ENCODE measurements at regions not wholly inside any gene's neighbourhood (a gene's known extent, or its start where the extent isn't known, plus 50 kb on each side); places are given as distances from the start of the nearest gene placed in this dataset.

DNA sequence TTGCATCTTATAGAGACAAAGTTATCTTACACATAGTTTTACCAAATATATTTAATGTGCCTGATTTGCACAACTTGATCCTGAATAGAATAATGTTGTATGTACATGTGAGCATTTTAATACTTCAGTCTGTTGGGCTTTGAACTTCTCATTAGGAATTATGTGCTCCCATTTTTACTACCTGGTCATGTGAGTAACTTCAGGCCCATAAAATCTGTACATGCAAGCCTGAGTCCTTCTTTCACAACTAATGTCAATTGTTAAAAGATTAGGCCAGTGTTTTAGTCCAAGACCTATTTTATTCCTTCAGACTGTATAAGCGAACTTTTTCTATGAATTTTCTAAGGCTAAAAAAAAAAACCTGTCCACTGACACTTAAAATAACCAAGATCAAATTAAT is 715.4 kb downstream of the CDH8 start:
- no peaks in the 10 kb centered on the region for H4K20me1 ChIP-seq (ENCODE audit: low read depth, low read length)
- H3K27me3 ChIP-seq (ENCODE audit: low read length): no peaks in the 10 kb centered on the region
- H3K79me2 ChIP-seq (ENCODE audit: insufficient read depth, low read length): no peaks in the 10 kb centered on the region
- no peaks in the 10 kb centered on the region for H3K9me3 ChIP-seq (ENCODE audit: insufficient read depth, low read length)
- no peaks in the 10 kb centered on the region for H3K36me3 ChIP-seq (ENCODE audit: low read length)
- TF ChIP-seq EZH2phosphoT487 (conservative IDR thresholded peaks at IDR 0.05; ENCODE audit: low read length) (no peak), CTCF (IDR thresholded peaks at IDR 0.05; ENCODE audit: insufficient read depth, low read length, poor library complexity, severe bottlenecking) (no peak)
- H3K4me2 ChIP-seq (ENCODE audit: low read depth, low read length, poor library complexity, severe bottlenecking): no peak overlapping the region
- H3K9ac ChIP-seq (ENCODE audit: low read length): no peak overlapping the region
- H3K4me3 ChIP-seq (ENCODE audit: insufficient read depth, low read length, poor library complexity, severe bottlenecking): no peak overlapping the region
- no peaks in the 10 kb centered on the region for H3F3A ChIP-seq (ENCODE audit: insufficient read depth)
- no peak overlapping the region for H3K27ac ChIP-seq (ENCODE audit: low read depth, low read length)
- H2AFZ ChIP-seq (ENCODE audit: low read depth, low read length, severe bottlenecking): no peak overlapping the region
- H3K9me2 ChIP-seq (replicated peaks; ENCODE audit: insufficient read depth, low read length): no peaks in the 10 kb centered on the region

DNA sequence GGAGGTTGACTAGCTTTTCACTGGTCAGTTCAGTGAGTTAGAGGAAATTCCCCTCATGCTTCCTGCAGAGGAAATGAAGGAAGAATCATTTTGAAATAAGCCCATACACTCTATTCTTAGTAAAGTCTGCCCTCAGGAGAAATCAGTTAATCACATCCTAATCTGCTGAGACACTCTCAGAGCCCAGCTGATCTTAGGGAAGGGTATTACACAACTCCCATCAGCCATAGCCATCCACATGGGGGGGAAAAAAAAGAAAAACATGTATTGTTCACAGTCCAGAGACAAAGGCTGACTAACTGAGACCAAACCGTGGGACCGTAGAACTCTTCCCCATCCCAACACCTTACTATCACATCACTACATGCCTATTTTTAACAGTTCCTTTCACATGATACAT is 722.3 kb downstream of the CDH8 start:
- Histone ChIP-seq H3K9ac (ENCODE audit: low read length) (no peak overlapping the region), H4K20me1 (ENCODE audit: low read depth, low read length) (no peaks in the 10 kb centered on the region), H3K4me2 (ENCODE audit: low read depth, low read length, poor library complexity, severe bottlenecking) (no peak overlapping the region), H2AFZ (ENCODE audit: low read depth, low read length, severe bottlenecking) (no peak overlapping the region), H3K27ac (ENCODE audit: low read depth, low read length) (no peak overlapping the region), H3K9me3 (ENCODE audit: insufficient read depth, low read length) (no peaks in the 10 kb centered on the region), H3K4me3 (ENCODE audit: insufficient read depth, low read length, poor library complexity, severe bottlenecking) (no peak overlapping the region), H3K36me3 (ENCODE audit: low read length) (no peaks in the 10 kb centered on the region), H3K9me2 (replicated peaks; ENCODE audit: insufficient read depth, low read length) (no peaks in the 10 kb centered on the region), H3K79me2 (ENCODE audit: insufficient read depth, low read length) (no peaks in the 10 kb centered on the region), H3K27me3 (ENCODE audit: low read length) (no peaks in the 10 kb centered on the region), H3F3A (ENCODE audit: insufficient read depth) (no peaks in the 10 kb centered on the region)
- no peak for TF ChIP-seq CTCF (IDR thresholded peaks at IDR 0.05; ENCODE audit: insufficient read depth, low read length, poor library complexity, severe bottlenecking)
- no peak for TF ChIP-seq EZH2phosphoT487 (conservative IDR thresholded peaks at IDR 0.05; ENCODE audit: low read length)

GRCh38 chr16:61309386-61309785 is 726.9 kb downstream of the CDH8 start:
- H3K4me3 ChIP-seq (ENCODE audit: insufficient read depth, low read length, poor library complexity, severe bottlenecking): no peak overlapping the region
- H3K9me3 ChIP-seq (ENCODE audit: insufficient read depth, low read length): no peaks in the 10 kb centered on the region
- no peaks in the 10 kb centered on the region for H4K20me1 ChIP-seq (ENCODE audit: low read depth, low read length)
- no peak overlapping the region for H2AFZ ChIP-seq (ENCODE audit: low read depth, low read length, severe bottlenecking)
- TF ChIP-seq EZH2phosphoT487 (conservative IDR thresholded peaks at IDR 0.05; ENCODE audit: low read length): no peak
- TF ChIP-seq CTCF (IDR thresholded peaks at IDR 0.05; ENCODE audit: insufficient read depth, low read length, poor library complexity, severe bottlenecking): no peak
- H3K27me3 ChIP-seq (ENCODE audit: low read length): no peaks in the 10 kb centered on the region
- no peak overlapping the region for H3K9ac ChIP-seq (ENCODE audit: low read length)
- 0 out of 2 replicates have a peak, but pooled peaks cover 3% of the 10 kb centered on the region for H3K9me2 ChIP-seq (replicated peaks; ENCODE audit: insufficient read depth, low read length)
- H3K36me3 ChIP-seq (ENCODE audit: low read length): no peaks in the 10 kb centered on the region
- no peak overlapping the region for H3K4me2 ChIP-seq (ENCODE audit: low read depth, low read length, poor library complexity, severe bottlenecking)
- no peak overlapping the region for H3K27ac ChIP-seq (ENCODE audit: low read depth, low read length)
- H3F3A ChIP-seq (ENCODE audit: insufficient read depth): no peaks in the 10 kb centered on the region
- no peaks in the 10 kb centered on the region for H3K79me2 ChIP-seq (ENCODE audit: insufficient read depth, low read length)

Data from SU-DHL-6 (cell line).